GM13977 (cell line): ENCODE measurements at regions not wholly inside any gene's neighbourhood (a gene's known extent, or its start where the extent isn't known, plus 50 kb on each side); places are given as distances from the start of the nearest gene placed in this dataset.

Experiments used
- DNase-seq: peaks from one replicate; pipeline ENCODE4 v3.0.0; 2012; ENCODE audit warnings: low spot score
- CTCF ChIP-seq: IDR thresholded peaks from 2 replicates; pipeline ENCODE4 v1.5.1; 2012; ENCODE audit warnings: mild to moderate bottlenecking, control low read depth; ENCODE audit not compliant: insufficient read depth; ENCODE audit errors: extremely low read depth, missing control alignments
- in situ Hi-C: fragments of 300-500 bp; cut with MboI; formaldehyde crosslinking; loops from one replicate; pipeline ENCODE4 v1.12.0; 2022; ENCODE audit warnings: low sequenced_read_pairs, low pct_unique_long_range_greater_than_20kb, mixed read lengths, inconsistent platforms; ENCODE audit not compliant: unreplicated experiment

DNA sequence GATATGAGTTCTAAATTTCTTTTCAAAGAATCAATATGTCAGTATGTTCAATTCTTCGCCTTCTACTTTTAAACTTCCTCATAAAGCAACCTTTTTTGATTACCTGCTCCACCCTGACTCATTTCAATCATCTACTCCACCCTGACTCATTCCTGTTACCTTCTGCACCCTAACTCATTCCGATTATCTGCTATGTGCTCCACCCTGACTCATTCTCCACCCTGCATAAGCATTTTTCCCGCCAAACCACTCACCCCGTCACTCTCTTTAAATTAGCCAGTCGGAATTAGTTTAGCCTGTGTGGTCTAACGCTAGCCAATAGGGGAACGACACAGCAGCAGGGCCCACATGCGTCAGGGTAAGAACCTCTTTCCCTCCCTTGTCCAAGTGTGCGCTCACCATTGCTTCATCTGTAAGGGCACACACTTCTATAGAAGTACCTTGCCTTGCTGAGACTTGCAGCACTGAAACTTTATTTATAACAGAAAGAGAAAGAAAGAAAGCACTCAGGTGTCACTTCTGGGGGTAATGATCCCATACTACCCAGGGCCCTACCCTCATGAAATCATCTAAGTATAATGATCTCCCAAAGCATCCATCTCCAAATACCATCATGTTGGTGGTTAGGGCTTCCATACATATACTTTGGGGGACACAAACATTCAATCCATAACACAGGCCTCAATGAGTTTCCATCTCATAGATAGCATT is 875.2 kb downstream of the RAPGEF2 start:
- no peak for TF ChIP-seq CTCF
- in situ Hi-C loops, result no loop called here
- no peak for DNase-seq

DNA sequence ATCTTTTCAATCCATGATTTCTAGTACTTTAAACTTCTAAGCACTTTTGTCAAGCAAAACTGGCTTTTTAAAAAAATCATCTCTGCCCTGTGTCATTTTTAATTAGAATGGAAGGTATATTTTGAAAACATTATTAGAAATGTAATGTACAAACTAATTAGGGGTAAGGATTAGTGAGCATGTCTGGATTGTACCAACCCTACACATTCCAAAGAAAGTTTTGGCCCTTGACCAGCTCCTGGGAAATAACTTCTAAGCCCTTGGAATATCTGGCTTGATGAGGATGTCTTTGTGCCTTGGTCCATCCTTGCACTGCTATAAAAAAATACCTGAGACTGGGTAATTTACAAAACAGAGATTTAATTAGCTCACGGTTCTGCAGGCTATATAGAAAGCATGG is 876.5 kb downstream of the RAPGEF2 start:
- TF ChIP-seq CTCF, result no peak
- no peak for DNase-seq
- in situ Hi-C loops, result no loop called here

GRCh38 chr4:159979953-159980352 is 877.1 kb downstream of the RAPGEF2 start:
- in situ Hi-C loops, result no loop called here
- no peak for DNase-seq
- no peak for TF ChIP-seq CTCF

DNA sequence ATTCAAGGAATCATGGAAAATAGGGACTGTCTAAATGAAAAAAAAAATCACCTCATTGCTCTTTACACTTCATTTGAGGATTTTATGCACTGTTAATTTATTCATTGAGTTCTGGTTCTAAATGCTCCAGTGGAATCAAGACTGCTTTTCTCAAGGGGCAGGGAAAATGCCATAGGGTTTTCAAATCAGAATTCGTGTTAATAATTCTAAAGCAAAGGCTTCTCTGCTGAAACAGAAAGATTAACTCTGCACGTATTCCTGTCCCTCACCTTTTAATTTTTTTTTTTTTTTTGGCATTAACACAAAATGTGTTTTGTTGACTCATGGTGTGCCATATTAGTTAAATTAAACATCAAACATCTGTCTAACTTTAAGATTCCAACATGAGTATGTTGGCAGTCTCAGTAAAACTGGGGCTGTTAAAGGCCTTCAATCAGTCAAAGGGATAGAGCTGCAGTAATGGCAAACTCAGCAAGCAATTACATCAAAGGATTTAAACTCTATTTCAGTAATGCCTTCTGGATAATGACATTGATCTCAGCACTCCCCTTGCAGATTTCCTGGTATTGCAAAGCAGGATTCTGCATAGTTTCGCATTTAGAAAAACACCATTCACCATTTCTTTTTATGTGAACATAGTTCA is 878.1 kb downstream of the RAPGEF2 start:
- in situ Hi-C loops, result no loop called here
- no peak for DNase-seq
- TF ChIP-seq CTCF, result no peak

DNA sequence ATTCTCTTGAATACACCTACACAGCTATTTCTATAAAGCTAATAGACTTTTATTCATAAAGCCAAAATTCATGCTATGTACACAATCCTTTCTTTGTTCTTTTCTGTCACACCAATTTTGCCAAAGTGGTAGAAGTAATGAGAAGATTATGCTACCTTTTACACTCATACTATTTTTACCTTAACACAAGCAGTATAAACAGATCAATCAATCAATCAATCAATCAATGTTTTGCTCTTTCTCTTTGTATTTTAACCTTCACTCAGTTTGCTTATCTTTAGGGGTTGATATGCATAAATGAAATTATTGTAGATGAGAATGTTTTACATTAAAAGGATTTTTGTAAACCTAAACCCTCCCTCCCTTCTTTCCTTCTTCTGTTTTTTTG is 878.6 kb downstream of the RAPGEF2 start:
- in situ Hi-C loops, result no loop called here

DNA sequence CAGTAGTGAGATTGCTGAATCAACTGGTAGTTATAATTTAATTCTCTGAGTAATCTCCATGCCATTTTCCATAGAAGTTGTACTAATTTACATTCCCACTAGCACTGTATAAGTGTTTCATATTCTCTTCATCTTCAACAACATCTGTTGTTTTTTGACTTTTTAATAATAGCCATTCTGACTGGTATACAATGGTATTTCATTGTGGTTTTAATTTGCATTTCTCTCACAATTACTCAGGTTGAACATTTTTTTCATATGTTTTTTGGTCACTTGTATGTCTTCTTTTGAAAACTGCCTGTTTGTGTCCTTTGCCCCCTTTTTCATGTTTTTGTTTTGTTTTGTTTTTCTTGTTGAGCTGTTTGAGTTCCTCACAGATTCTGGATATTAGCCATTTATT is 880.2 kb downstream of the RAPGEF2 start:
- no peak for TF ChIP-seq CTCF
- in situ Hi-C loops, result no loop called here
- DNase-seq, result no peak

More for the DNA sequence above, 878.6 kb downstream of the RAPGEF2 start:
- no peak for DNase-seq
- no peak for TF ChIP-seq CTCF
